ENCODE measurements at regions not wholly inside any gene's neighbourhood (a gene's known extent, or its start where the extent isn't known, plus 50 kb on each side); places are given as distances from the start of the nearest gene placed in this dataset.

- TF ChIP-seq CTCF (IDR thresholded peaks at IDR 0.05) = no peak
- no peak for TF ChIP-seq POLR2A (IDR thresholded peaks at IDR 0.05)
These were observed 83.6 kb upstream of the ADAMTSL1 start for GRCh38 chr9:18390393-18390792.
